Calu3 (cell line): ENCODE measurements at regions not wholly inside any gene's neighbourhood (a gene's known extent, or its start where the extent isn't known, plus 50 kb on each side); places are given as distances from the start of the nearest gene placed in this dataset.
"Not testable (repeated sequence)": the region's sequence is repeated elsewhere in the genome, so short reads cannot be mapped to it uniquely, and the experiment has no call there.

Source experiments
- BruUV-seq: library from RNA; stranded (reverse); fragments of 400-500 nt; replicated peaks from 2 replicates; lab custom pipeline; 2021; lab: Mats Ljungman, UMichigan
- CTCF ChIA-PET: fragments of 300-600 bp; sonication (Branson Sonifier 250); formaldehyde crosslinking; loops from one replicate; lab custom pipeline; 2022; ENCODE audit warnings: antibody characterized with exemption; lab: Charles Lee
- DNase-seq: peaks from one replicate; pipeline ENCODE4 v3.0.0; 2022
- H3K27ac Mint-ChIP-seq: one replicate; pipeline ENCODE4 v1.8.0; 2022; ENCODE audit warnings: mixed read lengths; ENCODE audit not compliant: unreplicated experiment
- H3K27me3 Mint-ChIP-seq: one replicate; pipeline ENCODE4 v1.8.0; 2022; ENCODE audit warnings: mixed read lengths; ENCODE audit not compliant: unreplicated experiment
- H3K36me3 Mint-ChIP-seq: one replicate; pipeline ENCODE4 v1.8.0; 2022; ENCODE audit warnings: mild to moderate bottlenecking, moderate library complexity, mixed read lengths; ENCODE audit not compliant: insufficient read depth, unreplicated experiment
- H3K4me1 Mint-ChIP-seq: one replicate; pipeline ENCODE4 v1.8.0; 2022; ENCODE audit warnings: mild to moderate bottlenecking, low read depth, mixed read lengths; ENCODE audit not compliant: unreplicated experiment
- H3K4me3 Mint-ChIP-seq: one replicate; pipeline ENCODE4 v1.8.0; 2022; ENCODE audit warnings: mild to moderate bottlenecking, low read depth, moderate library complexity, mixed read lengths; ENCODE audit not compliant: unreplicated experiment
- H3K9me3 Mint-ChIP-seq: one replicate; pipeline ENCODE4 v1.8.0; 2022; ENCODE audit warnings: low read depth, mixed read lengths; ENCODE audit not compliant: unreplicated experiment
- CTCF ChIP-seq: fragments of 200-600 bp; IDR thresholded peaks from one replicate; pipeline ENCODE4 v1.8.0; 2022; ENCODE audit warnings: antibody characterized with exemption; ENCODE audit not compliant: unreplicated experiment
- intact Hi-C: fragments of 100-400 bp; cut with micrococcal nuclease; formaldehyde crosslinking; loops from one replicate; pipeline ENCODE4 v1.10.0; 2022; ENCODE audit not compliant: unreplicated experiment

GRCh38 chr5:40430101-40430710, 249.5 kb upstream of the PTGER4 start:
- CTCF ChIA-PET, result interaction anchor here (1.1 kb wide), 1 partner anchor 26 kb away, joined by 3 read pairs; no protein-coding TSS in a partner anchor
- intact Hi-C loops, result no loop called here
- H3K4me1 Mint-ChIP-seq, result no peaks in the 10 kb centered on the region
- no peak overlapping the region for H3K27ac Mint-ChIP-seq
- no peak overlapping the region for H3K4me3 Mint-ChIP-seq
- no peaks in the 10 kb centered on the region for H3K36me3 Mint-ChIP-seq
- H3K9me3 Mint-ChIP-seq, result peaks cover 3% of the 10 kb centered on the region
- no peaks in the 10 kb centered on the region for H3K27me3 Mint-ChIP-seq
- BruUV-seq, result no TSS peak
- no peak for DNase-seq
- no peak for TF ChIP-seq CTCF

- H3K4me1 Mint-ChIP-seq, result no peaks in the 10 kb centered on the region
- no peak for TF ChIP-seq CTCF
- BruUV-seq, result no TSS peak
These were observed 250.2 kb upstream of the PTGER4 start for GRCh38 chr5:40429258-40430100.

GRCh38 chr5:40428815-40429214, 250.9 kb upstream of the PTGER4 start:
- no TSS peak for BruUV-seq
- Mint-ChIP-seq H3K36me3 (no peaks in the 10 kb centered on the region), H3K27ac (no peak overlapping the region), H3K4me3 (no peak overlapping the region), H3K9me3 (peaks cover 3% of the 10 kb centered on the region), H3K4me1 (no peaks in the 10 kb centered on the region), H3K27me3 (no peaks in the 10 kb centered on the region)
- intact Hi-C loops, result no loop called here
- CTCF ChIA-PET, result interaction anchor here (1.3 kb wide), 1 partner anchor 9 kb away, joined by 3 read pairs; no protein-coding TSS in a partner anchor
- no peak for TF ChIP-seq CTCF
- DNase-seq, result no peak

More at GRCh38 chr5:40429258-40430100, 250.2 kb upstream of the PTGER4 start:
- intact Hi-C loops, result no loop called here
- Mint-ChIP-seq H3K27ac (no peak overlapping the region), H3K4me3 (no peak overlapping the region), H3K36me3 (no peaks in the 10 kb centered on the region), H3K27me3 (no peaks in the 10 kb centered on the region), H3K9me3 (peaks cover 3% of the 10 kb centered on the region)
- no peak for DNase-seq
- CTCF ChIA-PET, result no interaction called here

- CTCF ChIA-PET, result interaction anchor here (1.3 kb wide), 1 partner anchor 10 kb away, joined by 3 read pairs; no protein-coding TSS in a partner anchor
- Mint-ChIP-seq H3K4me1 (no peaks in the 10 kb centered on the region), H3K27ac (no peak overlapping the region), H3K9me3 (peaks cover 3% of the 10 kb centered on the region), H3K27me3 (no peaks in the 10 kb centered on the region), H3K36me3 (no peaks in the 10 kb centered on the region), H3K4me3 (no peak overlapping the region)
- TF ChIP-seq CTCF, result no peak
- intact Hi-C loops, result no loop called here
- no peak for DNase-seq
- no TSS peak for BruUV-seq
These were observed 251.6 kb upstream of the PTGER4 start for GRCh38 chr5:40428126-40428525.

- H3K27me3 Mint-ChIP-seq, H3K36me3 Mint-ChIP-seq, H3K4me1 Mint-ChIP-seq, H3K9me3 Mint-ChIP-seq, CTCF ChIA-PET, H3K27ac Mint-ChIP-seq, H3K4me3 Mint-ChIP-seq, intact Hi-C loops, BruUV-seq, DNase-seq: not testable (repeated sequence)
These were observed 262.5 kb upstream of the PTGER4 start for GRCh38 chr5:40417046-40417810.
